Motor neuron (in vitro differentiated cells): ENCODE measurements at regions not wholly inside any gene's neighbourhood (a gene's known extent, or its start where the extent isn't known, plus 50 kb on each side); places are given as distances from the start of the nearest gene placed in this dataset.

Experiments
- ATAC-seq, 8 experiments: fragments of 200-7000 bp; cut with Tn5 transposase; replicated peaks in 6 of 8; 2 replicates each; pipeline ENCODE4 v1.8.0; 2021; ENCODE audit warnings: mild to moderate bottlenecking in 8 of 8, moderate library complexity in 8 of 8
- H3K27ac ChIP-seq, 2 donors: fragments of 250-450 bp; sonication (Bioruptor Pico); 2 replicates each; pipeline ENCODE4 v1.9.0; 2021; ENCODE audit warnings: antibody characterized with exemption in 2 of 2, mild to moderate bottlenecking in 2 of 2, moderate library complexity in 1 of 2
- H3K4me1 ChIP-seq, 2 donors: fragments of 250-450 bp; sonication (Bioruptor Pico); replicated peaks in 1 of 2; 2 replicates each; pipeline ENCODE4 v1.6.1; 2021; ENCODE audit warnings: antibody characterized with exemption in 2 of 2, mild to moderate bottlenecking in 2 of 2, moderate library complexity in 1 of 2
- H3K4me3 ChIP-seq, 5 donors: fragments of 250-450 bp; sonication (Bioruptor Pico); 2 replicates each; pipeline ENCODE4 v1.9.0; 2021; ENCODE audit warnings: antibody characterized with exemption in 5 of 5, mild to moderate bottlenecking in 5 of 5, moderate library complexity in 4 of 5
- WGBS, 10 experiments: fragments of 450-650 bp; shearing (Covaris generic); methylation state at CpG; one replicate each; pipeline ENCODE4 v1.0.0; 2022; 5-methylcytosine and 5-hydroxymethylcytosine counted together
- in situ Hi-C, 9 experiments: fragments of 400-800 bp; cut with MboI; loops; one replicate each; pipeline ENCODE4 v1.15.0; 2021; ENCODE audit warnings: low sequenced_read_pairs in 9 of 9, low pct_unique_long_range_greater_than_20kb in 2 of 9; ENCODE audit not compliant: unreplicated experiment in 9 of 9

DNA sequence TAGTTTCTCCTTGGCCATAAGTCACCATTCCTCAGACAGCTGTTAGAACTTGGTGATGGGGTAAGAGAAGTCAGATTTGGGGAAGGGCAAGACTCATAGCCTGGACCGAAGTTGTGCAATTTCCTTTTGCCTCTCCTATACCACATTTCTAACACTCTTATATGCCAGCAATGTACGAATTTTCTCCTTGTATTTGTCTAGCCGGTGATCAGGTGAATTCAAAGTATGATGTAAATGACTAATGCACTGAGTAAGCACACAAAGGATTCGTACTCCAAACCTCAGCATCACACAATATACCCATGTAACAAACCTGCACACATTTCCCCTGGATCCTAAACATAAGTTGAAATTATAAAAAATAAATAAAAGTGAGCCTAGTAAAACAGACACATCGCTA lies 1143.5 kb upstream of the CELF4 start:
- in situ Hi-C loops = no loop called here
- WGBS, 10 experiments = 0 to 100% (median 90%) methylated on average over 1 to 5 of the region's 5 CpGs
- ATAC-seq = no peak
- Histone ChIP-seq H3K4me3 (no peak overlapping the region), H3K4me1 (no peaks in the 10 kb centered on the region), H3K27ac (no peak overlapping the region)

DNA sequence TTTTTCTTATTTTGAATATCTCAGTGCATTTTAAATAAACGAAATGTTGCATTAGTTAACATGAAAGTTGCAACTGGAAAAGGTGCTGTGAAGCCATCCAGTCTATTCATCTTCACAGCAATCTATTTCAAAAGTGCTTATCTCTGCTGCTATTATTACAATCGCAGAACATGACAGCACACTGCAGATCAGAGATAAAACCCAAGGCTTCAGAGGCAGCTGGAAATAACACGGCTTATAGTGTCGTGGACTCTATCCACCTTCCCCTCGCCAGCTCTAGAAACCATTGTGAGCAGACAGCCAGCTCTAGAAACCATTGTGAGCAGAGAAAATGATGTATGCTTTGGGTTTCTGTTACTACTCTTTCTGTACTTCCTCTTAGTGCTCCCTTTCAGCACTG lies 1140.8 kb upstream of the CELF4 start:
- WGBS, 10 experiments = 0 to 92% (median 73%) methylated on average over 2 to 5 of the region's 5 CpGs
- H3K27ac ChIP-seq = no peak overlapping the region
- H3K4me1 ChIP-seq = no peaks in the 10 kb centered on the region
- no peak overlapping the region for H3K4me3 ChIP-seq
- no peak for ATAC-seq
- in situ Hi-C loops = no loop called here

DNA sequence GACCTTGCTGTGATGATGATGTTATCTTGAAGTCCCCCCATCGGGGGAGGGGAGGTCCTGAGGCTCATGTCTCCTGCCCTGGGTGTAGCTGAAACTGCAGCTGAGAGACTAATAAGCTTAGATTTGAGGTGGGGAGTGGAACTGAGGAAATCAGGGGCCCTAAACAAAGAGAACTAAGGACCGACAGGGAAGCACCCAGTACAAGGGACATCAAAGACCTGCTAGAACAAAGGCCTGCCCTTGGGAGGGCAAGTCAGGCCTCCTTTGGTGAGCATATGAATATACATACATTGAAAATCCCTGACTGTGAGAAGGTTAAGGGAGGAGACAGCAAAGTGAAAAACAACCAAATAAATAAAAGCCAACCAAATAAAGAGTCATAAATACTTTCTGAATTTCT lies 1132.5 kb upstream of the CELF4 start:
- in situ Hi-C loops = no loop called here
- ATAC-seq = no peak
- H3K4me1 ChIP-seq = no peaks in the 10 kb centered on the region
- WGBS, 10 experiments = 0 to 40% (median 19%) methylated on average over 1 to 2 of the region's 2 CpGs; no CpG with 5 or more reads in 2 of the 10 experiments
- H3K4me3 ChIP-seq = no peak overlapping the region
- H3K27ac ChIP-seq = no peak overlapping the region

DNA sequence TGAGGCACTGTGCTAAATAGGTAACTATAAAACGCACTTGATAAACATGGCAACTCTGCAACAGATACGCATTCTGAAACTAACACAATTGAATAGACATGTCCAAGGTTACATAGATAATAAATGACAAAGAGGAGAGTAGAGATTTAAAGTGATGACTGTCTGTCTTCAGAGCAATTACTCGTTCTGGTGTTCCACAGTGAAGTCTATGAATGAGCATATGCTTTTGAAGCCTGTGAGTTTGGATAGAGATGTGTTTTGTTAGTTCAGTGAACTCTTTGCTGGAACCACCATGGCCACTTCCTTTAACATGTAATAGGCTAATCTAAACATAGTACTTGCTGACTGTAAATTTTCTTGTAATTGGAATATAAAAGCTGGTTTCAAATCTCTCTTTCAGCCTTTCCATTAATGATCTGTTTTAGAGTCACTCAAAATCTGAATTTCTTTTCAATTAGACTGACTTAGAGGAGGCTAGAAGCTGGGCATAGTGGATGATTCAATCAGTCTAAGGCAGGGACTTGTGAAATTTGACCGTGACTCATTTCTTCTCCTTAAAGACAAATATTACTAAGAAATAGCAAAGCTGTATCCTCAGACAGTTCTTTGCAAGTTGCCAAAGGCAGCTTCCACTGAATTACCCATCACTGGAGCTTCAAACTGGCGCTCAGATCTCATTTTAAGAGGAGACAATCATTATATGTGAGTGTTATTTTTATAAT lies 1130.1 kb upstream of the CELF4 start:
- H3K4me1 ChIP-seq = no peaks in the 10 kb centered on the region
- WGBS, 10 experiments = 13 to 100% (median 82%) methylated on average over 1 to 5 of the region's 5 CpGs
- ATAC-seq = peak in 1 of 8 experiments; percentile 21

DNA sequence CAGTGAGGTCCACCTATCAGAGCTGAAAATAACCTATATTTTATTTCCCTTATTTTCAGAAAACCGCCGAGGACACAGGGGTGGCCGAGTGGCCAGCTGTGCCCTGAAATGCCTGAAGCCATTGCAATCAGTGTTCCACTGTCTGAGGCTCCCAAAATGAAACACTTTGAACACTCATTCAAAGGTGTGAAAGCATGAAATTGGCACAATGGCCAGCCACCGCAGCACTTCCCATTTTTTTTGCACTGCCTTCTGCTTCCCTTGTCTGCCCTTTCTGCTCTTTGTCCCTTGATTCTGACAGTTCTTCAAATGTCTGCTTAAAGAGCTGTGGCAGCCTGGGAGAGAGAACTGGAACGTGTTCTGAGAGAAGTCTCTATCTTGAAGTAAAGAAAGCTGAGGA lies 1127.5 kb upstream of the CELF4 start:
- WGBS, 10 experiments = 7 to 81% (median 43%) methylated on average over 1 to 5 of the region's 5 CpGs
- Histone ChIP-seq H3K4me1 (no peaks in the 10 kb centered on the region), H3K4me3 (no peak overlapping the region), H3K27ac (no peak overlapping the region)
- no peak for ATAC-seq
- in situ Hi-C loops = no loop called here

More for the DNA sequence above, 1130.1 kb upstream of the CELF4 start:
- no peak overlapping the region for H3K4me3 ChIP-seq
- H3K27ac ChIP-seq = no peak overlapping the region
- in situ Hi-C loops = no loop called here

DNA sequence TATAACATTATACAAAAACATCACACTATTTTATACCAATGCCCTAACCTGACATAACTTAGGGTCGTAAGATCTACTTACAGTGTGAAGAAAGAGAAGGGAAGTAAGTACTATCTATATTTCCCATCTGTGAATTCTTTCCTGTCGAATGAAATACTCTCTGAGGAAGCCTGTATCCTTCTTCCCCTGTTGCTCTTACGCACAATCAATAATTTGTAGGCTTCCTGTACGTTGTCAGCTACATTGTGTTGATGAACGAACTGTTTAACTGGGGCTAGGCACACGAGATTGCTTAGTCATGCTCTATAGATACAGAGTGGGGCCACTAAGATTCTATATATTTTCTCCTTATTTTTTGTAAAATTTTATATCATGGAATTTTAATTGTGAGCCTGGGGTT lies 1125.0 kb upstream of the CELF4 start:
- ATAC-seq = no peak
- in situ Hi-C loops = no loop called here
- Histone ChIP-seq H3K4me3 (no peak overlapping the region), H3K27ac (no peak overlapping the region), H3K4me1 (no peaks in the 10 kb centered on the region)
- WGBS, 10 experiments = 5 to 100% (median 58%) methylated on average over 1 to 6 of the region's 6 CpGs

DNA sequence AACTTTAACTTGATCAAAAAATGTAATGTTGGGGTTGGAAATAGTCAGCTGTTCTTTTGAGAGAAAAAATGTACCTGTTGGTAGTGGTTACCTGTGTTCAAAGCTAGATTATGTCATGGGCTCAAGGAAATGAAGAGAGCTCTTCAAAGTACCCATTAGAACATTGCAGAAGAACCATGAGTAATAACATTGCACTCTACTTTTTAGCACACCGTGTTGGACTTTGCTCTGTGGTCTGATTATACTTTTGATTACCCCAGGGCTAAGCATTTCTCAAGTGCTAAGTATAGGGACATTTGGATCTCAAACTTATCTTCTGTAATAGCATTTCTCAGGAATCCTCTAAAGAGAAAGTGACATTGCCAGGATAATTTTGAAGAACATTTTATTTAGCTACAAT lies 1122.8 kb upstream of the CELF4 start:
- Histone ChIP-seq H3K27ac (no peak overlapping the region), H3K4me3 (no peak overlapping the region), H3K4me1 (no peaks in the 10 kb centered on the region)
- 9 to 100% (median 72%) methylated on average over 1 of the region's 1 CpG; no CpG with 5 or more reads in 2 of the 10 experiments for WGBS, 10 experiments
- no peak for ATAC-seq
- in situ Hi-C loops = no loop called here

DNA sequence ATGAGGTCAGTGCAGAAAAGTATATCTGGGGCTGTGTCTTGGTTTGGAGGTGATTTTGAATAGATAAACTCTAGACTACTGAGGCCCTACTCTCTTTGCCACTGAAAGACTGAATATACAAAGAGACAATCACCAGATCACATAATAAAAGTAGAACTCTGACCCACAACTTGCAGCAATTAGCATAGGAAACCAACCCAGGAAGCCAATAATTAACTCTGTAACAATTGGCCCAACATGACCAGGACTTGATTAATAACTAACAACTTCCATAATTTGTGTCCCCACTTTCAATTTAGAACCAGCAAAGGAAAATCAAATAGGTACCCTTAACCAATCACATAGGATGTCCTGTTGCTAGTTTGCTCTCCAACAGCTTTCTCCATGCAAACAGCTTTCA lies 1104.9 kb upstream of the CELF4 start:
- in situ Hi-C loops = no loop called here
- Histone ChIP-seq H3K4me1 (no peaks in the 10 kb centered on the region), H3K4me3 (no peak overlapping the region), H3K27ac (no peak overlapping the region)
- ATAC-seq = no peak

DNA sequence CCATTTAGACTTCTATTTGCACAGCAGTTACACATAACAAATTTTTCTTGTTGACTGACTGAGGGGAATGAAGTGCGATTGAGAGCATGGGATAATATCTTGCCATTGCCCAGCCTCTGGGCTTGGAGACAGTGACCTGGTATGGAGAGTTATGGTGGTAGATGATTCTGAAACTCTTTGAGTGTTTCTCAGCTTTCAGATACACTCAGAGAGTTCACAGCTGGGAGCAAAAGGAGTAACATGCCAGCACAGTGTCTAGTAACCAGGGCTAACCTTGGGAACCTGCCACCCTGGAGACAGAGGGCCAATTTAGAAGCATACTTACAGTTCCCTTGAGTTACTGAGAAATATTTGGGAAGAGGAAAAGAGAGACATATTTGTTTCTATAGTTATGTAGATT lies 1099.3 kb upstream of the CELF4 start:
- peak in 1 of 8 experiments; percentile 62 for ATAC-seq
- Histone ChIP-seq H3K4me3 (no peak overlapping the region), H3K27ac (no peak overlapping the region), H3K4me1 (no peaks in the 10 kb centered on the region)
- in situ Hi-C loops = no loop called here
- WGBS, 10 experiments = 0 to 91% (median 71%) methylated on average over 1 of the region's 1 CpG; no CpG with 5 or more reads in 5 of the 10 experiments

DNA sequence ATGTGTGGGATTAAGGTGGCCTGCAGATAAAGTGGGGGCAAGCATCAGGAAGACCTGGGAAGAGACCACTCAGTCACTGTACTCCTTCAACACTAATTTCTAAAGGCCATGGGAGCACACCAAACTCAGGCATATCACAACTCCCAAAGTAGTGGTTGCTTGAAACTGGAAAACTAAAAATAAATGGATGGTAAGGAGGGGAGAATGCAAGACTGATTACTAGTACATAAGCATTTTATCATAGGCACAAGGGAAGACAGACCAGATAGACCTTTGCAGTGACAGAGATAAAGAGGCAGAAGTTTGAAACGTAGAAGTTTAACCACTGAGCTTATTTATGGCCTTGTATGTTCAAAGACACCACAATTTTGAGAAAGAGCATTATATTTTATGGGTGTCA lies 1098.1 kb upstream of the CELF4 start:
- no peaks in the 10 kb centered on the region for H3K4me1 ChIP-seq
- 0 to 100% (median 74%) methylated on average over 1 of the region's 1 CpG; no CpG with 5 or more reads in 2 of the 10 experiments for WGBS, 10 experiments
- in situ Hi-C loops = no loop called here
- no peak for ATAC-seq
- no peak overlapping the region for H3K27ac ChIP-seq
- no peak overlapping the region for H3K4me3 ChIP-seq

DNA sequence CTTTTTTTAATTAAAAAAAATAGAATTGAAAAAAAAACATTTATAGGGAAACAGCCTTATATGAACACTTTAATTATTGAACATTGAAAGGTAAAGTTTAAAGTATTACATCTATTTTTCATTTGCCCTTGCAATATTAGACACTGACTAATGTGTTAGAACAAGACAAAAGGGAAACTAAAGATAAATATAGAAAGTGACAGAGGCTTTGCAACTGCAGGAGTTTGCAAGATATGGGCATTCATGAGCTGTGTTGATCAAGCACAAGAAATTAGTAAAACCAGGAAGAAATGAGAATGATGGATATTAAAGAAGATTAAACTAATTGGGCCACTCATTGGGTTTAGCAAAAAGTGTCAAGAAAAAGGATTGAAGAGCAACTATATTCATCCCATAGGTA lies 1097.7 kb upstream of the CELF4 start:
- Histone ChIP-seq H3K4me1 (no peaks in the 10 kb centered on the region), H3K4me3 (no peak overlapping the region), H3K27ac (no peak overlapping the region)
- in situ Hi-C loops = no loop called here
- no peak for ATAC-seq

DNA sequence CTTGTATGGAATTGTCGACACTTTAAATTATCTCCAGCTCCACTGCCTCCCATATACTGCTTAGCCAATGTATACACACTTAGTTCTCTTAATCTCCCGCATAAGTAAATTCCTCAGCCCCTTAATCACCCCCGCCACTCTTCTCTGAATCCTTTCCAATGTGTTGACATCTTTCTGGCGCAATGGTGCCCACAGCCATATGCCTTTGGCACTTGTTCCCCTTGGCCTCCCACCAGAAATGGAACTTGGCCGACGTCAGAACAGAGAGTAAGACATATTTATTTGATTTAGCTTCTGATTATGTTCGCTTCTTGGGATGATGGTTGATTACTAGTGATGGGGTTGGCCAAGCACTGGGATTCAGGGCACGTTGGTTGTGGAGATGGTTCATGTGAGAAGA lies 1089.3 kb upstream of the CELF4 start:
- in situ Hi-C loops = no loop called here
- H3K4me1 ChIP-seq = no peaks in the 10 kb centered on the region
- H3K27ac ChIP-seq = no peak overlapping the region
- WGBS, 10 experiments = 0 to 100% (median 81%) methylated on average over 1 to 8 of the region's 8 CpGs
- no peak for ATAC-seq
- no peak overlapping the region for H3K4me3 ChIP-seq

DNA sequence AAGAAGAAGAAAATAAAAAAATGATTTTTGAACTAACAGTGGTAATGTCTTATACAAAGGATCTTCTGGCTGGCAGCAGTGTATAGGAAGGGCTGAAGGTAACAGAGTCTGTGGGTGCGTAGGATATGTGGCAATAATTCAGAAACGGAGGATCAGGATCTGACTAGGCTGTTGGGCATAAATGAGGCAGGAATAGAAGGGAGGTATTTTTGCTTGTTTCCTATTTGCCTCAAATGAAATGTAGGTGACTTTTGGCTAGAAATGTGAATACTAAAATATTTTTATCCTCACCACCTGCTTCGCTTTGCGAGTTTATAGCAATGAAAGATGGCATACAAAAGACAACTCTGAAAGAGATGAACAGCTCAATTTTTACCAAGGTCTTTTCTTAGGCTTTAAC lies 1086.1 kb upstream of the CELF4 start:
- WGBS, 10 experiments = 18 to 98% (median 88%) methylated on average over 2 to 4 of the region's 4 CpGs; no CpG with 5 or more reads in 1 of the 10 experiments
- ATAC-seq = no peak
- in situ Hi-C loops = no loop called here
- Histone ChIP-seq H3K4me1 (no peaks in the 10 kb centered on the region), H3K27ac (no peak overlapping the region), H3K4me3 (no peak overlapping the region)

DNA sequence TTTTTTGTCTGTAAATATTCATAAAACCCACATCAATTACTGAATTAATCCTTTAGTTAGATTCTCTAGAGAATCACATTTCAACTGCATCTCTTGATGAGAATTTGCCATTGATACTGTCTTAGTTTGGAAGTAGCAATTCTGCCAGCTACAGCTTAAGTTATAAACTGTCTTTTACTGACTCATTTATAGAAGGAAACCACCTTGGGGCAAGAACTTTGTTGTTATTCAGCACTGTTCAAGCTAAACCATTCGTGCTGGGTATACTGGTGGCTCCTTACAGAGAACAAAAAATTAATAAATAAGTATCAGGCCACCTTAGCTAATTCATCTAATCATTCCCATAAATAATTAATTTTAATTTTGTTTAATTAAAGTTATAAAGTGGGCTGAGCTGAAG lies 1082.6 kb upstream of the CELF4 start:
- ATAC-seq = no peak
- in situ Hi-C loops = no loop called here
- no peak overlapping the region for H3K27ac ChIP-seq
- 0 to 80% (median 38%) methylated on average over 1 of the region's 1 CpG; no CpG with 5 or more reads in 2 of the 10 experiments for WGBS, 10 experiments
- no peak overlapping the region for H3K4me3 ChIP-seq
- no peaks in the 10 kb centered on the region for H3K4me1 ChIP-seq
